ENCODE measurements at regions not wholly inside any gene's neighbourhood (a gene's known extent, or its start where the extent isn't known, plus 50 kb on each side); places are given as distances from the start of the nearest gene placed in this dataset.

DNA sequence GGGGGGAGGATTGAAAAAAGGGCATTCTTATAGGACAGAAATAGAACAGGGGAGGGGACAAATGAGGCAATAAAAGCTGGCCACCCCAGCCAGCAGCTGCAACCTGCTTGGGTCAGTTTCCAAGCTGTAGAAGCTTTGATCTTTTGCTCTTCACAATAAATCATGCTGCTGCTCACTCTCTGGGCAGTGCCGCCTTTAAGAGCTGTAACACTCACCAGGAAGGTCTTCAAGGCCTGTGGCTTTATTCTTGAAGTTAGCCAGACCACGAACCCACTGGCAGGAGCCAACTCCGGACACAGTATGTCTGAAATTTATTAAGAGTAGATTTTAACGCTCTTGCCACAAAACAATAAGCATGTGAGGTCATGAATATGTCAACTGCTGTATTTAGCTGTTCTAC lies 649.9 kb upstream of the RAB6C start:
- DNase-seq (ENCODE audit: extremely low read depth in 1 of 11, low read depth in 9 of 11, low spot score in 4 of 11) = no peak

DNA sequence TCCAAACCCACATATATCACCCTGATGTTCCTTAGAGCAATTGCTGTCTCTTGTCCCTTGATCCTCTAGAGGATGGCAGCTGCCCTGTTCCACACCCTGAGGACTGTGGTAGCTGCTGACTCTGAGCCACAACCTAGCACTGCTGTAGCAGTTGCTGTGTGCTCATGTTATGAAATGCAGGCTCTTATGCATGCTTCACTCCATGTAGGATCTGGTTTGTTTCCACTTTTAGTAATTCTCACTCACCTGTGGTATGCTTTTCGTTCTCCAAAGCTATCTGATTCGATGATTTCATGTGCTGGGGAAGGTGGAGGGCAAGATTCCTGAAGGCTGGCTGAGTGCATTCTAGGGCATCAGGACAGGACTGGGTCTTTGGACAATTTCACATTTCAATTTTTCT lies 649.0 kb upstream of the RAB6C start:
- DNase-seq (ENCODE audit: extremely low read depth in 1 of 11, low read depth in 9 of 11, low spot score in 4 of 11) = no peak

GRCh38 chr2:129331638-129332037 lies 647.8 kb upstream of the RAB6C start:
- DNase-seq (ENCODE audit: extremely low read depth in 1 of 11, low read depth in 9 of 11, low spot score in 4 of 11) = no peak

GRCh38 chr2:129334128-129334527 lies 645.3 kb upstream of the RAB6C start:
- DNase-seq (ENCODE audit: extremely low read depth in 1 of 11, low read depth in 9 of 11, low spot score in 4 of 11) = no peak

GRCh38 chr2:129334696-129335410 lies 644.6 kb upstream of the RAB6C start:
- DNase-seq (ENCODE audit: extremely low read depth in 1 of 11, low read depth in 9 of 11, low spot score in 4 of 11) = no peak

DNA sequence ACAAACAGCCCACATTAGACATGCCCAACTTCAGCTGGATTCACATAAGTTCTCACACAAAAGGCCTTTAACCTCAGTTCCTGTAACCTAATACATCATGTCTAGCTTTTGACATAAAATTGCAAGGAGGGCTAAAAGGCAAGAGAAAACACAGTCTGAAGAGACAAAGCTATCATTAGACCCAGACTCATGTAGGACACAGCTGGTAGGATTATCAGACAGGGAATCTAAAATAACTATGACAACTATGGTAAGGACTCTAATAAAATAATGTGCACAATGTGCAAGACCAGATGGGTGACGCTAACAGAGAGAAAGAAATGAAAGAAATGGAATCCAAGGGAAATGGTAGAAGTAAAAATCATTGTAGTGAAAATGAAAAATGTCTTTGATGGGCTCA lies 643.2 kb upstream of the RAB6C start:
- DNase-seq (ENCODE audit: extremely low read depth in 1 of 11, low read depth in 9 of 11, low spot score in 4 of 11) = no peak

DNA sequence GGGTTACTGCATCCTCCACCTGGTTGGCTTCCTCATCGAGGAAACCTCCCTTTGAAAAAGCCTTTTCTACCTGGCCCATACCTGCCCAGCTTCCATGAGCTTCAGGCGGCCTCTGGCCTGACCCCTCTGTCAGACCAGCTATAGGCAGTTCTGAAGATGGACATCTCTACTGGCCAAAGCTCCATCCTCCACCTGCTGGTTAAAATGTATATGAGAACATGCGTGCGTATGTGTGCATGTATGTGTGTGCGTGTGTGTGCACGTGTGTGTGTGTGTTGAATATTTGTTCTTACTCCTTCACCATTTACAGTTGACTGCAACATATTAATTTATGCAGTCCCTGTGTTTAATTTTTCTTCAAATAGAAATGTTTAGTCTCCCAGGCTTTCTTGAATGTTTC lies 642.4 kb upstream of the RAB6C start:
- DNase-seq (ENCODE audit: extremely low read depth in 1 of 11, low read depth in 9 of 11, low spot score in 4 of 11) = no peak

DNA sequence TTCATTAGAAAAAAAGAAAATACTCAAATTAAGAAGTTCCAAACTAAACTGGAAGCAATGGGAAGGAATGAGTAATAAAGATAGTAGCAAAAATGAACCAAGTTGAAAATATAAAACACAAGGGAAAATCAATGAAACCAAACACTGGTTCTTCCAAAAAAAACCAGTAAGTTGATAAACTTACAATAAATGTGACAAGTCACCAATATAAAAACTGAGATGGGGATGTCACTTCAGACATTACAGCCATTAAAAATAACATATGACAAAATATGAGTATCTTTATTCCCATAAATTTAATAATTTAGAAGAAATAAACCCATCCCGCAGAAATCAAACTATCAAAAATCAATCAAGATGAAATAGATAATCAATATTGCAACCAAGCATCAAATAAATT lies 633.9 kb upstream of the RAB6C start:
- no peak for DNase-seq (ENCODE audit: extremely low read depth in 1 of 11, low read depth in 9 of 11, low spot score in 4 of 11)

- no peak for DNase-seq (ENCODE audit: extremely low read depth in 1 of 11, low read depth in 9 of 11, low spot score in 4 of 11)
These were observed 631.8 kb upstream of the RAB6C start for GRCh38 chr2:129347486-129348217.

DNA sequence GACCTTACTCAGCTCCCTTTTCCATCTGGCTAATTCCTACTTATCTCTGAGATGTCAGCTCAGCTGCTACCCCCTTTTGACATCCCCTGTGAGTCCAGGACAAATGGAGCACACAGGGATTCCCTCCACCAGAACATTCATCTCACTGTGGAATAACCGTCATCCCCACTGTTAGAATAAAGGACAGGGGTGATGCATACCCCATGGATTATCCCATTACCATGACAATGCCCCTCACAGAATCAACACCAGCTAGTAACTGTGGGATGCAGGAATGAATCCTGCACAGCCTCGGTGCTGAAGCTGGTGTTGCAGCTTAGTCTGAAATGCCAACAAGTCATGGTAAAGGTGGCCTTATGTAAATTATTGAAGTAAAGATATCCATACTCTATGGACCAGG lies 624.8 kb upstream of the RAB6C start:
- DNase-seq (ENCODE audit: extremely low read depth in 1 of 11, low read depth in 9 of 11, low spot score in 4 of 11) = no peak

DNA sequence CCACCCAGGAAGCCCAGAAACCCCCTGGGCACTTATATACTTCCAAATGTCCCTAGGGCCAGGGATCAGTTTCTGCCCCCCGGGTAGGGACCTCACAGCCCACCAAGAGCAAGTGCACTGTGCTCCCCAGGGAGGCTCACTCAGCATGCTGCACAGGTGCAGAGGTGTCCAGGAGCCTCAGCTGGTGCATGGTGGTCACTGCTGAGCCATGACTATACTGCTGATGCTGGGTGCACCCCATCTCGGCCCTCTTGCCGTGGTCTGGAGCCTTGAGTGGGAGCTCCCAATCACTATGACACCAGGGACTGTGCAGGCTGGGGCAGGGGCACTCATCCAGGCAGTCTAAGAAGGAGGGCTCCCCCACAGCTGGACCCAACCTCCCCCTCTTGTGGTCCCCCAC lies 617.8 kb upstream of the RAB6C start:
- DNase-seq (ENCODE audit: extremely low read depth in 1 of 11, low read depth in 9 of 11, low spot score in 4 of 11) = no peak

GRCh38 chr2:129366263-129366662 lies 613.2 kb upstream of the RAB6C start:
- no peak for DNase-seq (ENCODE audit: extremely low read depth in 1 of 11, low read depth in 9 of 11, low spot score in 4 of 11)

DNA sequence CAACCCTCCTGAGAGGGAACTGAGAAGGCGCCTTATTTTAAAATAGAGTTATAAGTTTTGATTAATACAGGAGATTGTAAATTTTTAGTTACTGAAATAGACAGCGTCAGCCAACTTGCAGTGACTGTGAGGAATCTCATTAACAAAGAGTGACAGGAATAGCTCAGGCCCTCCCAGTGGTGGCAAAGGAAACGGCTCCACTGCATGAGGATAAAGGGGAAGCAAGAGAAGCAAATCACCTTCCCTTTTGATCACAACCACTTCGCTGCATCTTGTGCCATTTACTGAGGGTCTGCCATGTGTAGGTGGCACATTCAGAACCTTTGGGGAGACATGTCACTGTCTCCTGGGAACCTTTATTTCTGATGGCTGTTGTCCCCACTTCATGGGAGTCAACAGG lies 612.4 kb upstream of the RAB6C start:
- no peak for DNase-seq (ENCODE audit: extremely low read depth in 1 of 11, low read depth in 9 of 11, low spot score in 4 of 11)

GRCh38 chr2:129369437-129369836 lies 610.0 kb upstream of the RAB6C start:
- DNase-seq (ENCODE audit: extremely low read depth in 1 of 11, low read depth in 9 of 11, low spot score in 4 of 11) = no peak

DNA sequence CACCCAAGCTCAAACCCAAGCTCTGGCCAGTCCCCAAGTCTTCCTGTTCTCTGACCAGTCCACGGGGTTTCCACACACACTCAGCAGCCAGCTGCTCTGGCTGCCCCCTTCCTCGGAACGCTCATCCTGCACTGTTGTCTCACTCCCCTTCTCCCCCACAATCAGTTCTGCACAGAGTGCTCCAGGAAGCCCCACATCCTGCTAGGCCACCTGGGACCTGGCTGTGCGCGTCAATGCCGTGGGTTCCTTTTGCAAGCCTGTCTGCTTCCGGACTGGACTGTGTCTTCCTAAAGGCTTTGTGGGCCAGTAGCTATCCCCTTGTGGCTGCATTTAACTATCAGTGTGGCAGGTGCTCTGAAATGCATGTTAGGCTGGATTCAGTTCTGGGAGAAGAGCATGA lies 605.0 kb upstream of the RAB6C start:
- no peak for DNase-seq (ENCODE audit: extremely low read depth in 1 of 11, low read depth in 9 of 11, low spot score in 4 of 11)

DNA sequence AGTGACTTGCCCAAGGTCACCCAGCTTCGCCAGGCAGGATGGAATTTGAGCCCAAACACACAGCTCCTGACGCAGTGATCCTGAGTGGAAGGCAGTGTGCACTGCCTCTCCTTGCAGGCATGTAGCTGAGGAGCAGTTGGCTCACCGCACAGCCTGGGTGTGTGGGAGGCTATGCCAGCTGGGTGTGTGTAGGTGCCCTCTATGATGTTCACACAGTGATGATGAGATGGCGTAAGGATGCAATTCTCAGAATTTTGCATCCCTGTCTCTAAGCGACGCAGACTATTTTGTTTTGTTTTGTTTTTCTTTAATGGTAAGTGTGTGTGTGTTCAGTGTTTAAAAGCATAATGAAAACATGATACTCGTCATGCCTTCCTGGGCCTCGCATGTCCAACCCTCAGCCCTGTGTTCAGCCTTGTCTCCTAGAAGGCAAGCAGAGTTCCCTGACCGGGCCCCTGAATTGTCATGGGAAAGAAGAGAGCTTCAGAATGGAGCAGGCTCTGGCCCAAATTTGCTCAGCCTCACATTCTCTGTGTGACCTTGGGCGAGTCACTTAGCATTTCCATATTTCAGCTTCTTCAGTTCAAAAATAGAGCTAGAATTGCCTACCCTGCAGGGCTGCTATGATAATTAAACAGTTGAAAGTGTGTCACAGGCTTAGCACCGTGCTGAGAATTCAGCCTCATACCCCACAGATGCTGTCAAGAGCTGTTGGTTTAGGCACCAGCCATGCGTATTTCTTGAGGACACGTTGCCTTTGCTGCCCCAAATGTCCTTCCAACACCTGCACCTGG lies 603.6 kb upstream of the RAB6C start:
- DNase-seq (ENCODE audit: extremely low read depth in 1 of 11, low read depth in 9 of 11, low spot score in 4 of 11) = no peak

DNA sequence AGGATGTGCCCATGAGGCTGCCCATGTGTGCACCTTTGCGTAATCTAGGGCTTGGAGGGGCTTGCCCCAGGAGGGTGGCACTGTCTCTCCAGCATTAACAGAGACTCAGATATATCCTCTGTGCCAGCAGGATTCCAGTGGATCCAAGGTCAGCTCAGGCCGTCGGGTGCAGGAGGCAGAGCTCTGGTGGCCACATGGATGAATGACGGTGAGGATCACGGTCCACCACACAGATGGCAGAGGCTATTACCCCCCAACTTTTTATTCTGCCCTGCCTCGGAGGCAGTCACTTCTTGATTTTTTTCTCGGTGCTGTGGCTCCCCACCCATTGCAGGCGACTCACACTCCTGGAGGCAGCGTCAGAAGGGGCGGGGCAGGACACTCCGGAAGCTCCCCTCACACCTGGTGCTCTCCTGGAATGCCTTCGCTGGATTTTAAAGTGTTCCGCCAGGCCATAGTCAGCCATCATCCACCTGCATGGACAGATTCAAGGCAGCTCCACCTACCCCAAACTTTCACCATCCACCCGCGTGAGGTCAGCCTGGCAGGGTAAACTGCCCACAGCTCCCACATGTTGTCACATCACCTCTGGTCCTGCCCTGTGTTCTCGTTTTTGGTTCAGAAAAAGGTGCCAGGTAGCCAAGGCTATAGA lies 602.9 kb upstream of the RAB6C start:
- DNase-seq (ENCODE audit: extremely low read depth in 1 of 11, low read depth in 9 of 11, low spot score in 4 of 11) = no peak

DNA sequence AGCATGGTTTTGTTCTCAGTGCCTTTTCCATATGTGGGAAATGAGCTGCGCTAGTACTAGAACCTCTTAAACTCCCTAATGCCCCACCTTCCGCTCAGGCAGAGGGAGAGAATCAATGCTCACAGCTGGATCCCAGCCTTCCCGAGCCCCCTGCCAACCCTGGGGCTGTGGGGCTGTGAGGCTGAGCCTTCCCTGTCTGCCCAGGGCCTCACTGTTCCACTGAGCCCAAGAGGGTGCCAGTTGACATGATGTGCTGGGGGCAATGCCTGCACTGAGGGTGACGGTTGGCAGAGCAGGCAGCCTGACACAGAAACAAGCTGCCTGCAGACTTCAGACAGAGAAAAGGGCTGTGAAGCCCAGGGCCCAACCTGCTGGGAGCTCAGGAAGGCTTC lies 602.4 kb upstream of the RAB6C start:
- DNase-seq (ENCODE audit: extremely low read depth in 1 of 11, low read depth in 9 of 11, low spot score in 4 of 11) = no peak

GRCh38 chr2:129378186-129378585 lies 601.3 kb upstream of the RAB6C start:
- DNase-seq (ENCODE audit: extremely low read depth in 1 of 11, low read depth in 9 of 11, low spot score in 4 of 11) = no peak

- no peak for DNase-seq (ENCODE audit: extremely low read depth in 1 of 11, low read depth in 9 of 11, low spot score in 4 of 11)
These were observed 600.1 kb upstream of the RAB6C start for GRCh38 chr2:129379411-129379810.
